T47D (cell line): ENCODE measurements at regions not wholly inside any gene's neighbourhood (a gene's known extent, or its start where the extent isn't known, plus 50 kb on each side); places are given as distances from the start of the nearest gene placed in this dataset.
A peak's percentile ranks its signal among the peaks of the same experiment; 100 is the strongest.
"Not testable (repeated sequence)": the region's sequence is repeated elsewhere in the genome, so short reads cannot be mapped to it uniquely, and the experiment has no call there.

Experiments
- DNase-seq, 2 experiments: peaks; one replicate each; pipeline versions ENCODE4 v3.0.0 to v3.0.0-alpha.2; 2011 to 2012; ENCODE audit warnings: low read depth in 1 of 2, low spot score in 1 of 2
- JUND ChIP-seq: IDR thresholded peaks from 2 replicates; pipeline ENCODE4 v1.6.1; 2012; ENCODE audit warnings: low read depth
- in situ Hi-C: cut with HindIII; loops from 2 replicates; pipeline ENCODE4 v1.10.0; 2016; ENCODE audit warnings: low sequenced_read_pairs, low pct_unique_long_range_greater_than_20kb

DNA sequence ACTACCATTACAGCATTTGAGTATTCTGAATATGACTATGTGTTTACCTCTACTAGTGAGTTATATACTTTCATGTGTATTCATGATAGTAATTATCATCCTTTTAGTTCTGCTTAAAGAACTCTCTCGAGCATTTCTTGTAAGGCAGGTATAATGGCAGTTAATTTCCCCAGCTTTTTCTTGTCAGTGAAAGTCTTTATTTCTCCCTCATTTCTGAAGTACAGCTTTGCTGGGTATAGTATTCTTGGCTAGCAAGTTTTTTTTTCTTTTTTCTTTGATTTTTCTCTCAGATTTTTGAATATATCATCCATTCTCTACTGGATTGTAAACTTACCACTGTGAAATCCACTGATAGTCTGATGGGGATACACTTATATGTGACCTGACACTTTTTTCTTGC, 165.9 kb upstream of the ARHGAP5 start:
- no peak for DNase-seq
- no peak for TF ChIP-seq JUND
- in situ Hi-C loops = no loop called here

DNA sequence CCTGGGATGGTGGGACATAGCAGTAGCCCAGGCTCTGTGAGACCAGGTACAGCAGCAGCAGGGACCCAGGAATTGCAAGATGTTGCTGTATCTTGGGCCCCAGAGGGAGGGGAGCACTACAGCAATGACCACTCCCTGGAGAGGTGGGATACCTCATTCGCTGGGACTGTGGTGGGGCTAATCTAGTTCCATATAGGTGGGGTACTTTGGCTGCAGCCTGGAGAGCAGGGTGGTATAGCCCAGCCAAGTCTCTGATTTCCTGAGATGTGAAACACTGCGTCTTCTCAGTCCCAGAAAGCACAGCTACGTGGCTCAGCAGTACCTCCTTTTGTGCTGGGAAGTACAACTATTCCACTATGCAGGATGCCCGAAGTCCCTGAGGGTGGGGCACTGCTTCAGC, 163.7 kb upstream of the ARHGAP5 start:
- TF ChIP-seq JUND = no peak
- no peak for DNase-seq
- in situ Hi-C loops = no loop called here

DNA sequence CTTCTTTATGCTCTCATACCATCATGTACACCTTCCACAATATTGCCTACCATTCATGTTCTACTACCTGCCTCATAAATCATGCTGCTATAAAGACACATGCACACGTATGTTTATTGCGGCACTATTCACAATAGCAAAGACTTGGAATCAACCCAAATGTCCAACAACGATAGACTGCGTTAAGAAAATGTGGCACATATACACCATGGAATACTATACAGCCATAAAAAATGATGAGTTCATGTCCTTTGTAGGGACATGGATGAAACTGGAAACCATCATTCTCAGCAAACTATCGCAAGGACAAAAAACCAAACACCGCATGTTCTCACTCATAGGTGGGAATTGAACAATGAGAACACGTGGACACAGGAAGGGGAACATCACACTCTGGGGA, 158.8 kb upstream of the ARHGAP5 start:
- in situ Hi-C loops, DNase-seq: not testable (repeated sequence)

DNA sequence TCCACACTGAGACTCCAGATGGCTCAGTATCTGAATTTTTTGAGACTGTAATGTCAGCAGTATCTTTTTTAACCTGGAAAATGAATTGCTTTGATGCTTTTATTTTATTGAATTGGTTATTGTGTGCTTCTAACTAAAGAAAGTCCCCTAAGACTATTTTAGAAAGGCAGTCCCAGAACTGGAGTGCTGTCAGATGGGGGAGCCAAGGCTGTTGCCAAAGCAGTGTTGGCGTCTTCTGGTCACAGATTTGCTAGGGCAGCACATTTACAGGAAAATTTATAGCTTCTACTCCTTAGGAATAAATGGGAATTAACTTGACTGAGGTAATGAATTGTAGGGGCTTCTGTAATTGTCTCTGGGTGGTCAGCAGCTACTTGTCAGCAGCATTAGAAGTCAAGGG, 157.1 kb upstream of the ARHGAP5 start:
- no peak for DNase-seq
- in situ Hi-C loops = no loop called here
- TF ChIP-seq JUND = no peak

DNA sequence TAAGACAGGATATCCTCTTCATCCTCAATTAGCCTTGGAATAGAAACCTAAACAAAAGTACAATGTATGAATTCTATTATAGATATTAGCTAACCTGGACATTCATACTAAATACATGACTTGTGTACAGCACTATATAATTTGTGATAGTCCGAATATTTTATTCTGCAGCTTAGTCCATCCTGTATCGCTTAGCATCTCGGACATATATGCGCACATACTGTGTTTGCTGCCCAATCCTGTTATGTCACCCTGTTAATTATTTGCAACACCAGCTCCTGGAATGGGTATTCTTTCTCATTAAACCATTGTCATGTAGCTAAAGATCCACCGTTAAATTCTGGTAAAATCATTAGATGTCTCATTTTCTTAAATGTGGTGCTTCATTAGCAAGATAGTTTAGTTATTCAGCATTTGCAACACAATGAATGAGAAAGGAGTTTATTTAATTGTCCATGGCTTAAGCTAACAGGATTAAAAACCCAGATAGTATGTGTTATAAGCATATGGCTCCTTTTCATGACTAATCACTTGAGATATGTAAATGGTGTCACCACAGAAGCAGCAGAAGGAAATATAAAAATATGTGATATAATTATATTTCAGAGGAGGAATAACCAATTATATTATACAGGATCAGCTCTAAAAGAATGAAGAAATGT, 156.0 kb upstream of the ARHGAP5 start:
- in situ Hi-C loops = no loop called here
- DNase-seq = no peak
- no peak for TF ChIP-seq JUND

DNA sequence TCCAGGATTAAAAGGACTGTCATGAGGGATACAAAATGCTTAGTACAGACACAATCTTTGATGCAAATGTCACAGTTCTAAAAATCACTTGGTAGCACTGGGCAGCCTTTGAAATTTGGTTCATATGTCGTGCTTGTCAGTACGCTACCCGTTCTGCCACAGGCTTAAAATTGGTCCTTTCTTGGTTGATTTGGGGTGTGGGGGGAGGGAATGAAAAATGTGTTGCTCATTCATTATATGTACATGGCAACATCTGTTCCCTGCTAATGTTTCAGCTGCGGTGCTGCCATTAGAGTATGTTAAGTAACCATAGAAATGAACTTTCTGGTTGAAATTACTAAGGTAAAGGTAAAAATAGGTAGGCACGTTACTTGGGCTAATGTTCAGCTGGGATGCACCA, 155.4 kb upstream of the ARHGAP5 start:
- TF ChIP-seq JUND = no peak

DNA sequence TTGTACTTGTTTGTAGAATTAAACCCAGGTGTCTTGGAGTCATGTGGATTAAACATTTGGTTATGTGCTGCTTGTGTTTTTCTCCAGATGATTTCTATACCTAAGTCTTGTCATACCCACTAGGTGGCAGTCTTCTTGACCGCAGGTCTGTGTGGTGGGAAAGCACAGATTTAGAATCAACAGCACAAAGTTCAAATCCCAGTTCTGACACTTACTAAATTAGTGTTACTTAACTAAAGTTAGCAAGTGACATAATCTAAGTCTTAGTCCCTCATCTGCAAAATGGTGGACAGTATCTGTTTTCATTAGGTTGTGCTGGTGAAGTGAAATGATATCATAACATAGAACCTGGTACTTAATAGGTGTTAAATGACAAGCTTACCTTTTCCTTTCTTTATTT, 151.0 kb upstream of the ARHGAP5 start:
- DNase-seq = peak; percentile 18 to 62
- in situ Hi-C loops = no loop called here
- no peak for TF ChIP-seq JUND

More for the DNA sequence above, 155.4 kb upstream of the ARHGAP5 start:
- DNase-seq = no peak
- in situ Hi-C loops = no loop called here

DNA sequence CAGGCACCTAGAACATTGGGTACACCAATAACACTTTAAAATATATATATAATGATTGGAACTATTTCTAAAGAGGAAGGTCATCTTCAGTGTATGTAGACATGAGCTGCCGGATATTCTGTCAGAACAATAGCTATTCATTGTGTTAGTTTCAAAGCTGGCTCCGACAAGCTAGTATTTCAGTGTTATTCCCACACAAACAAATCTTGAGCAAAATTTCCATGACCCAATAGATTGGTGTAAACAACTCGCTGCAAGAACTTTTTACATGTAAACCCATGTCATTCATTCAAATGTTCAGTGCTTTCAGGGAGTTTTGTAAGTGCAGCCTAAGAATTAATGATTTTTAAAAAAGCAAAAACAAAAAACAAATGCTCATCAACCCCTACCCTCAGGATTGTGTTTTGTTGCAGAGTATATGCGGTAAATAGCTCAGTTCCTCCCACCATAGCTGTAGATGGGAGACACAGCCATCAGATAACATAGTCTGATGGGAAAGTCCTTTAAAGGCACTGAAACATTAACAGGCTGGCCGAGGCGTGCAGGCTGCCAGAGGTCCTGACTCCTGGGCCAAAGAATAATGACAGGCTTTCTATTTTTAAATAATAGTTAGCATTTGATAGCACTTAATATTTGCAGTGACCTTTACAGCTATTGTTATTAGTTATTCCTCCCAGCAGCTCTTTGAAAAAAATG, 150.3 kb upstream of the ARHGAP5 start:
- DNase-seq = no peak
- in situ Hi-C loops = no loop called here
- TF ChIP-seq JUND = no peak

DNA sequence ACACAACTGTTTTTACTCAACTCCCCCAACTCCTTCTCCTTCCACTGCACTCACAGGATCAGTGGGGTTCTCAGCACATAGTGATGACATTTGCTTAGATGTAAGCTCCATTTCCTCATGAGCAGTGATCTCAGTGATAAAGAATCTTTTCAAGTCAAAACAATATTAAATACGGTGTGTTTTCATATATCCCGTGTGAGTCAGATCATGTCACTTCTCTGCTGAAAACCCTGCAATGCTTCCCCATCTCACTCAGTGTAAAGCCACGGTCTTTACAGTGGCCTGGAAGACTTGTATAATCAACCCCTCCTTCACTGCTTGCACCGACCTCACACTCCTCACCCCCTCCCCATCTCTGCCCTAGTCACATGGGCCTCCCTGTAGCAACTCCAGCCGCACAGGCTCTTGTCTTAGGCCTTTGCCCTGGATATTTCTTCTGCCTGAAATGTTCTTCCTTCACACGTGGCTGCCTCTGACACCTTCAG, 149.7 kb upstream of the ARHGAP5 start:
- in situ Hi-C loops = no loop called here
- DNase-seq = no peak
- no peak for TF ChIP-seq JUND

DNA sequence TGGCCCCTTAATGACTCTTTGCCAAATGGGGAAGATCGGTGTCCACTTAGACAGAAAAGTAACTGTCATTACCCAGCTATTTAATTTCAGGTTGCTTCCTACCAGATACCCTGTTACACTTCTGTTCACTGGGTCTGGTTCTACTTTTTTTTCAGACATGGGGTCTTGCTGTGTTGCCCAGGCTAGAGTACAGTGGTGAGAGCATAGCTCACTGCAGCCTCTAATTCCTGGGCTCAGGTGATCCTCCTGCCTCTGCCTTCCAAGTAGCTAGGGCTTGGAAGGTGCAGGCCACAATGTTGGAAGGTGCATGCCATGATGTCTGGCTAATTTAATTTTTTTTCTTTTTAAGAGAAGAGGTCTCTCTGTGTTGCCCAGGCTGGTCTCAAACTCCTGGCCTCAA, 147.0 kb upstream of the ARHGAP5 start:
- DNase-seq = no peak
- in situ Hi-C loops = no loop called here
- no peak for TF ChIP-seq JUND

DNA sequence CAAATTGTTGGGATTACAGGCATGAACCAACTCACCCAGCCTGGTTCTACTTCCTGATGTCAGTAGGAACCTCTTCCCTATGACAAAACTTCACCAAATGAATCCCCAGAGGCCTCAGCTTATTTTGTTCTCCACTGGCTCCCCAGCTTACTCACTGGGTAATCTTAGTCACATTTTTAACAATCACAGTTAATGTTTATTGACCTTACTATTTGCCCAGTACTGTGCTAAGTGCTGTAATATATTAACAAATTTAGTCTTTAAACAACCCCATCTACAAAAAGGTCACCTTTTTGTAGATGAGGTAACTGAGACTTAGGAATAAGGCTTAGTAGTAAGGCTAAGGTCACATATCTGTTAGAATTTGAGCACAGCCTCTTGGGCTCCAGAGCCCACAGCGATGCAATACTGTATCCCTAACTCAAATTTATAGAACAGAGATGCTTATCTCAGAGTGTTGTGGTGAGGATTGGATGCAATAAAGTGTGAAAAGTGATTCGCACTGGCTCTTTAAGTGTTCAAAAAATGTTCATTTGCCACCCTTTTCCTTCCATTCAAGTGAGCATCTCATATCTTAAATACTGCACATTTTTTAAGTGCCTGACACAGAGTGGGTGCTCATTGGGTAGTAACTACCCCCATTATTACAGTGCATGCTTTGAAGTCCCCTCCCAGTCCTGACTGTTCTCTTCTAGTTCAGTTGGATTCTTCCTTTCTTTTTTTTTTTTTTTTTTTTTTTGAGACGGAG, 146.4 kb upstream of the ARHGAP5 start:
- in situ Hi-C loops = no loop called here

DNA sequence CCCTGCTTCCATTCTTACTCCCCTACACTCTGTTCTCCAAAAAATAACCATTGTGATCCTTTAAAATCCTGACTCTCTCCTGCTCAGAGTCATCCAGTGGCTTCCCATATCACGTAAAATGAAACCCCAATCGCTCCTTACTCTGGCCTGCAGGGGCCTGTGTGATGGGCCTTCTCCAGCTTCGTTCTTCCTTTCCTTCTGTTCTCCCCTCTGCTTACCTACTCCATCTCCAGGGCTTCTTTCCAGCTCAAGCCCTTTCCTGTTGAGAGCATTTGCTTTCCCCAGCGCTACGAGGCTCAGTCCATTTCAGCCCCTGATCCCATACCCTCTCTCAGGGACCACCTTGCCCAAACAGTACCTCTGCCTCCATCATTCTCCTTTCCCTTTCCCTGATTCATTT, 144.4 kb upstream of the ARHGAP5 start:
- in situ Hi-C loops = no loop called here
- TF ChIP-seq JUND = no peak
- no peak for DNase-seq

More for the DNA sequence above, 146.4 kb upstream of the ARHGAP5 start:
- DNase-seq = no peak
- no peak for TF ChIP-seq JUND

DNA sequence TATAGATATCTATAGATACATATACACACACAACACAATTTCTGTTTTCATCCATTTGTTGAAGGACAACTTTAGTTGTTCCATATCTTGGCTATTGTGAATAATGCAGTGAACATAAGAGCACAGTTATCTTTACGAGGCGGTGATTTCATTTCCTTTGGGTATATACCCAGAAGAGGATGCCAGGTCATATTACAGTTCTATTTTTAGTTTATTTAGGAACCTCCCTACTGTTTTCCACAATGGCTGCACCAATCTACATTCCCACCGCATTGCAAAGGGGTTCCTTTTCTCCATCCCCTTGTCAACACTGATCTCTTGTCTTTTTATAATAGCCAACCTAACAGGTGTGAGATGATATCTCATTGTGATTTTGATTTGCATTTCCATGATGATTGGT, 143.4 kb upstream of the ARHGAP5 start:
- no peak for DNase-seq
- no peak for TF ChIP-seq JUND
- in situ Hi-C loops = no loop called here
